Upper lobe of right lung (tissue), 1 donor: ENCODE measurements at regions not wholly inside any gene's neighbourhood (a gene's known extent, or its start where the extent isn't known, plus 50 kb on each side); places are given as distances from the start of the nearest gene placed in this dataset.

Source experiments
- ATAC-seq: fragments of 200-7000 bp; cut with Tn5 transposase; one replicate; pipeline ENCODE4 v1.9.1; 2020; ENCODE audit warnings: mild to moderate bottlenecking, moderate library complexity
- DNase-seq: peaks from one replicate; pipeline ENCODE4 v3.0.0-alpha.2; 2020
- H3K27ac ChIP-seq: fragments of 200-600 bp; one replicate; pipeline ENCODE4 v1.8.0; 2022
- H3K27me3 ChIP-seq: fragments of 200-600 bp; one replicate; pipeline ENCODE4 v1.8.0; 2022; ENCODE audit warnings: mild to moderate bottlenecking
- H3K36me3 ChIP-seq: fragments of 200-600 bp; one replicate; pipeline ENCODE4 v1.8.0; 2022
- H3K4me1 ChIP-seq: fragments of 200-600 bp; one replicate; pipeline ENCODE4 v1.8.0; 2022
- H3K4me3 ChIP-seq: fragments of 200-600 bp; one replicate; pipeline ENCODE4 v1.8.0; 2022; ENCODE audit warnings: mild to moderate bottlenecking
- H3K9me3 ChIP-seq: fragments of 200-600 bp; one replicate; pipeline ENCODE4 v1.8.0; 2022
- CTCF ChIP-seq: fragments of 200-600 bp; IDR thresholded peaks from one replicate; pipeline ENCODE4 v1.8.0; 2022; ENCODE audit warnings: antibody characterized with exemption
- intact Hi-C: fragments of 100-400 bp; cut with DNase I; formaldehyde crosslinking; loops from one replicate; pipeline ENCODE4 v1.11.0; 2022
- donor health status: DM: no; HTN: yes; CAD: no; lungs with severe emphysema.

DNA sequence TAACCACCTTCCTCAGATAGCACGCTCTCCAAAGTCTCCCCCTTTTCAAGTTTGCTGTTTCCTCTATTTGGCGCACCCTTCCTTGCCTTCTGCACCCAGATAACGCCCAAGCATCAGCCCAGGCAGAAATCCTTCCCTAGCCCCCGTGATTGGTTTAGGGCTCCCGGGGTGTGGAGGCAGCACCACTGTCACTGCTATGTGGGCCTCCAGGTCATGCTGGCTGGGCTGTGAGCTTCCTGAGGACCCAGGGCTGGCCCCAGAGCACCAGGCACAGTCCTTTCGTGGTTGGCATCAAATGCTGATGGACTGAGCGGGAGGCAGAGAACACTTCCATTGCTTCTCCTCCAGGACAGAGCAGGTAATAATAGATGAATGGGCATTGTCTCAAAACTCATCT, 311.4 kb downstream of the BCL11B start:
- Histone ChIP-seq H3K4me3 (no peak overlapping the region), H3K9me3 (no peaks in the 10 kb centered on the region), H3K27me3 (no peaks in the 10 kb centered on the region), H3K4me1 (no peaks in the 10 kb centered on the region), H3K27ac (no peak overlapping the region), H3K36me3 (no peaks in the 10 kb centered on the region)
- intact Hi-C loops: no loop called here
- no peak for ATAC-seq
- no peak for DNase-seq
- no peak for TF ChIP-seq CTCF

- H3K36me3 ChIP-seq: no peaks in the 10 kb centered on the region
- DNase-seq (no peak), ATAC-seq (no peak)
- intact Hi-C loops: no loop called here
- no peaks in the 10 kb centered on the region for H3K9me3 ChIP-seq
- TF ChIP-seq CTCF: no peak
- no peak overlapping the region for H3K4me3 ChIP-seq
- H3K27ac ChIP-seq: no peak overlapping the region
- no peaks in the 10 kb centered on the region for H3K4me1 ChIP-seq
- H3K27me3 ChIP-seq: no peaks in the 10 kb centered on the region
Observed at GRCh38 chr14:98961191-98961590, 310.8 kb downstream of the BCL11B start.

GRCh38 chr14:98962118-98962517, 309.9 kb downstream of the BCL11B start:
- Histone ChIP-seq H3K4me3 (no peak overlapping the region), H3K9me3 (no peaks in the 10 kb centered on the region), H3K4me1 (no peaks in the 10 kb centered on the region), H3K36me3 (no peaks in the 10 kb centered on the region), H3K27me3 (no peaks in the 10 kb centered on the region), H3K27ac (no peak overlapping the region)
- intact Hi-C loops: no loop called here
- no peak for TF ChIP-seq CTCF
- DNase-seq (no peak), ATAC-seq (no peak)

- no peak for ATAC-seq
- no peak overlapping the region for H3K4me3 ChIP-seq
- no peaks in the 10 kb centered on the region for H3K27me3 ChIP-seq
- no peaks in the 10 kb centered on the region for H3K4me1 ChIP-seq
- no peak for TF ChIP-seq CTCF
- intact Hi-C loops: no loop called here
- H3K27ac ChIP-seq: no peak overlapping the region
- no peaks in the 10 kb centered on the region for H3K36me3 ChIP-seq
- no peaks in the 10 kb centered on the region for H3K9me3 ChIP-seq
- no peak for DNase-seq
Observed at GRCh38 chr14:98963610-98964009, 308.4 kb downstream of the BCL11B start.

DNA sequence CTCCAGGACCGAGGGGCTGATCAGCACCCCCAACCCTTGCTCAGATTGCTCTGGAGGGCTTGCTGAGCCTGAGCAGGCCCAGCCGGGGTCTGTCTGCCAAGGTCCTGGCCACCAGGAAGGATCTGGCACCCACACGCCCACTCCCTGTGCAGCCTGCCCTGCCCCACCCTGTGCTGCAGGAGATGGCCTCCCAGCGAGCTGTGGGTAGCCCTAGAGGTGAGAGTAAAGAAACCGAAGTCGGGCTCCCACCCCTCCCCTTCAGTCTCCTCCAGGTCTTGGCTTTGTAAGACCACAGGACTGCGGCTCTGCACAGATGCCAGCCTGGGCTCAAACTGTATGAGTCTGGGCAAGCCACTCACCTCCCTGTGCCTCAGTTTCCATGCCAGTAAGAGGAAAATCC, 307.8 kb downstream of the BCL11B start:
- H3K36me3 ChIP-seq: no peaks in the 10 kb centered on the region
- no peaks in the 10 kb centered on the region for H3K9me3 ChIP-seq
- TF ChIP-seq CTCF: no peak
- no peak overlapping the region for H3K27ac ChIP-seq
- DNase-seq (no peak), ATAC-seq (peak; percentile 16)
- no peak overlapping the region for H3K4me3 ChIP-seq
- intact Hi-C loops: no loop called here
- no peaks in the 10 kb centered on the region for H3K27me3 ChIP-seq
- no peaks in the 10 kb centered on the region for H3K4me1 ChIP-seq

DNA sequence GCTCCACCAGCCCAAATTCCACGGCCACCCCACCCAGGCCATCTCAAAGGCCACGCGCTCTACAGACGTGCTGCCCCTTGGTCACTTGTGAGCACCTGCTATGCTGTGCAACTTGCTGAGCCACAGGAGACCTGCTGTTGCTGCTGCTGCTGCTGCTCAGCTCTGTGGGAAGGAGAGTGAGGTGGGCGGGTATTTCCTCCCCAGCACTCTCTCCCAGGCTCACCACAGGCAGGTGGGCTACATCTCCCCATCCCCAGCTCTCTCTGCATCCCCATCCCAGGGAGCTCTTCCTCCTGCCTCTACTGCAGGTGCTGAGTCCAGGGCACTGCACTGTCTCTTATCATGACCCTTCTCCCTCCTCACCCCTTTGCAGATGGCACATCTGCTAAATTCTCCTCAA, 306.9 kb downstream of the BCL11B start:
- ATAC-seq (no peak), DNase-seq (no peak)
- no peak for TF ChIP-seq CTCF
- H3K4me3 ChIP-seq: no peak overlapping the region
- H3K9me3 ChIP-seq: no peaks in the 10 kb centered on the region
- intact Hi-C loops: no loop called here
- H3K36me3 ChIP-seq: no peaks in the 10 kb centered on the region
- H3K4me1 ChIP-seq: no peaks in the 10 kb centered on the region
- no peak overlapping the region for H3K27ac ChIP-seq
- no peaks in the 10 kb centered on the region for H3K27me3 ChIP-seq
